Spinal cord (tissue), 1 donor: ENCODE measurements at regions not wholly inside any gene's neighbourhood (a gene's known extent, or its start where the extent isn't known, plus 50 kb on each side); places are given as distances from the start of the nearest gene placed in this dataset. TPM values are rescaled to one million over a fixed set of nuclear protein-coding genes. Genes with fewer than 3 reads are reported as not detected.

Experiments
- small RNA-seq: library from RNA; depleted of rRNA; stranded (forward); fragments of <200 nt; gene quantifications from one replicate; pipeline ENCODE3, GENCODE V24; 2014; ENCODE audit warnings: low replicate concordance

Small RNA genes lying in the stretch of these regions (small RNA-seq; reads per million reads assigned to genes)
- not detected for gene AC084759.1
